ENCODE measurements at regions not wholly inside any gene's neighbourhood (a gene's known extent, or its start where the extent isn't known, plus 50 kb on each side); places are given as distances from the start of the nearest gene placed in this dataset.

DNA sequence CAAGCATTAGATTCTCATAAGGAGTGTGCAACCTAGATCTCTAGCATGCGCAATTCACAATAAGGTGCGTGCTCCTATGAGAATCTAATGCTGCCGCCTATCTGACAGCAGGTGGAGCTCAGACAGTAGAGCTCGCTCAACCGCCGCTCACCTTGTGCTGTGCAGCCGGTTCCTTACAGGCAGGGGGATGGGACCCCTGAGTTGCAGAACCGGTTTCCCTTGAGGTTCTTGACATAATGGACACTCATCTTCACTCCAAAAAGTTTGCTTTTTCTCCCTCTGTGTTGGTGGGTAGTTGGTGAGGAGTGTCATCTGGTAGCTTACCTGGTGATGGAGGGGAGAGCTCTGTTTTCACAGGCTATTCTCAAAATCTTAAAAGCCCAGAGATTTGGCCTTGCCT lies 324.0 kb upstream of the TBL1XR1 start:
- Mint-ChIP-seq H3K27ac (no peak overlapping the region), H3K4me3 (ENCODE audit: low read depth) (no peak overlapping the region), H3K9me3 (no peaks in the 10 kb centered on the region), H3K27me3 (ENCODE audit: low read depth) (peaks cover 1% of the 10 kb centered on the region), H3K4me1 (ENCODE audit: low read depth) (peaks cover 10% of the 10 kb centered on the region), H3K36me3 (ENCODE audit: low read depth) (no peaks in the 10 kb centered on the region)
- intact Hi-C loops (cut with micrococcal nuclease) = no loop called here
- DNase-seq (ENCODE audit: low spot score) = no peak

DNA sequence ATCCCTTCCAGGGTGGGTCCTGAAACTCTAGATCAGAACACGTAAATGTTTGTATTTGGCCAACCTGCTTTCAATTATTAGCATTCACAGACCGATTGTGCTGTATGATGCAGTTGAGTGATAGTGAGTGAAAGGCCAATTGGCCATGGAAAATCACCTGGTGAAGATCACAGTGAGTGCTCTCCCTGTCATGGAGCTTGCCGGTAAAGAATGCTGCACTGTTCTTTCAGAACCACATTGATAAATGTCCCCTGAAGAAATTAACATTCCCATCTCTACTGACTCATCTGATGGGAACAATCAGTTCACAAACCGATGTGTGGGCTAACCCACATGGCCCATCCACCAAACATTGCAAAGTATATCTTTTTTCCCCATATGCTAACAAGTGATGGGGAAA lies 324.8 kb upstream of the TBL1XR1 start:
- no peak overlapping the region for H3K4me3 Mint-ChIP-seq (ENCODE audit: low read depth)
- no peaks in the 10 kb centered on the region for H3K36me3 Mint-ChIP-seq (ENCODE audit: low read depth)
- no peak for DNase-seq (ENCODE audit: low spot score)
- H3K4me1 Mint-ChIP-seq (ENCODE audit: low read depth) = peaks cover 10% of the 10 kb centered on the region
- no peak overlapping the region for H3K27ac Mint-ChIP-seq
- intact Hi-C loops (cut with micrococcal nuclease) = no loop called here
- H3K27me3 Mint-ChIP-seq (ENCODE audit: low read depth) = peaks cover 1% of the 10 kb centered on the region
- no peaks in the 10 kb centered on the region for H3K9me3 Mint-ChIP-seq

DNA sequence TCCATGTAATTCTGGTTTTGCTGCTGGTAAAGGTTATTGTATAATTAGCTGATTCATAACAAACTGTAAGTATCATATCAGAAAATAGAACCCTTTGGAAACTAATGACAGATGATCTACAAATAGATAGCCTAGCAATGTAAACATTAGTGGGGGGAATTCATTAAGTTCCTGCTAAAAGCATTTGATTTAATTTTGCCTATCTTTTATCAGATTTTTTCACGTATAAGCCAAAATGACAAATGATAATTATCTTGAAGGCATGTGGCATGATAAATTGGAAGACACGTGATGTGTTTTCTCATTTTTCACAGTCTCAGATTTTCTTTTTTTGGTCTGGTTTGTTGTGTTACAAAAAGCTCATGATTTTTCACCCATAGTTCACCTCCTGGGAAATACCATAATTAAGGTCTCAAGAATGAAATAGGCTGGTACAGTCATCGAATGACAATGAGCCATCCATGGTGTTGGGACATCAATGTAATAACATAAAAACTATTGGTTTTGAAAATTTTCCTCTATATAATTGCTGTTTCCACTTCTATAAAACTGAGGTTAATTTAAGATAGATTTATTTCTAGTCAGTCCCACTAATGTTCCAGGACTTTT lies 325.9 kb upstream of the TBL1XR1 start:
- no peak for DNase-seq (ENCODE audit: low spot score)
- Mint-ChIP-seq H3K27me3 (ENCODE audit: low read depth) (peaks cover 1% of the 10 kb centered on the region), H3K4me3 (ENCODE audit: low read depth) (no peak overlapping the region), H3K9me3 (no peaks in the 10 kb centered on the region), H3K4me1 (ENCODE audit: low read depth) (peaks cover 10% of the 10 kb centered on the region), H3K27ac (no peak overlapping the region), H3K36me3 (ENCODE audit: low read depth) (no peaks in the 10 kb centered on the region)
- intact Hi-C loops (cut with micrococcal nuclease) = no loop called here

DNA sequence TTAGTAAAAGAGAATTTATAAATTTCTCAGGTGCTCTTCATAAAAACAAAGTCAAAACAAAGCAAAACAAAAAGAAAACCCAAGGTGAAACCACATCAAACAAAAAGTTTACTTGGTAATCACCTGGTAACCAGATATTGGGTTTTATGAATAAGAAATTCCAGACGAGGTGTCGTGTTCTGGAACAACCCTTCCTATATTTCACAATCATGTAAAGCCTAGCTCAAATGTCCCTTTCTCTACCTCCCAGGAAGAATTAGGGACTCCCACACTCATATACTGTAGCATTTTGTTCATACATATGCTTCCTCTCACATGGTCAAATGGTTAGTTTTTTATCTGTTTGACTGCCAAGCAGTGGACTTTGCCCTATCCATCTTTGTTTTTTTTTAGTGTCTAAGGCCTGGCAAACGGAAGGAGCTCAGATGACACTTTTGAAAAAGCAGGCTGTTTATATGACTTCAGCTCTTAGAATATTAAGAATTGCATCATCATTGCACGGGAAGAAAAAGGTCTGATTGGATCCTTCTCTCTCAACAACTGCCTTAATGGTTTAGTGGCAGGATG lies 326.7 kb upstream of the TBL1XR1 start:
- no peaks in the 10 kb centered on the region for H3K36me3 Mint-ChIP-seq (ENCODE audit: low read depth)
- H3K27ac Mint-ChIP-seq = no peak overlapping the region
- no peak overlapping the region for H3K4me3 Mint-ChIP-seq (ENCODE audit: low read depth)
- intact Hi-C loops (cut with micrococcal nuclease) = no loop called here
- H3K4me1 Mint-ChIP-seq (ENCODE audit: low read depth) = peaks cover 17% of the 10 kb centered on the region
- H3K9me3 Mint-ChIP-seq = no peaks in the 10 kb centered on the region
- peaks cover 1% of the 10 kb centered on the region for H3K27me3 Mint-ChIP-seq (ENCODE audit: low read depth)
- no peak for DNase-seq (ENCODE audit: low spot score)

DNA sequence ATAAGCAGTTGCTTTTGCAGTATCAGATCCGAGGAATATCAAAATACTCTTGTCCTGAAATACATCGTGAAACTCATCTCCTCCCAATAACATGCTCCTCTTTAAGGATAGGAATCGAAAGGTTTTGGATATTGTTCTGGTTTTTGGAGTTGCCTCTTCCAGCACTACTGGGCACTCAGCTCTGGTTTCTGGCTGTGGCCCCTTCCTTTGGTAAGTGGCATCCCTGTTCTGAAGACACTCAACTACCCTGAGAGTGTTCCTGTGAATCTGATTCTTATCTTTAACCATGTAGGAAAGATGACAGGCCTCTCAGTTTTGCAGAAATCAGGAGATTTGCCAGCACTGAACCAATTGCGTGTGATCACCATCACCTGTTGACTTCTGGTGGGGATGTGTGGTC lies 327.5 kb upstream of the TBL1XR1 start:
- H3K27ac Mint-ChIP-seq = no peak overlapping the region
- no peak for DNase-seq (ENCODE audit: low spot score)
- intact Hi-C loops (cut with micrococcal nuclease) = loop anchor here (5.0 kb wide), 1 partner anchor 102 kb away; no protein-coding TSS in a partner anchor
- H3K27me3 Mint-ChIP-seq (ENCODE audit: low read depth) = no peaks in the 10 kb centered on the region
- H3K4me1 Mint-ChIP-seq (ENCODE audit: low read depth) = peaks cover 21% of the 10 kb centered on the region
- H3K9me3 Mint-ChIP-seq = no peaks in the 10 kb centered on the region
- H3K36me3 Mint-ChIP-seq (ENCODE audit: low read depth) = no peaks in the 10 kb centered on the region
- no peak overlapping the region for H3K4me3 Mint-ChIP-seq (ENCODE audit: low read depth)

DNA sequence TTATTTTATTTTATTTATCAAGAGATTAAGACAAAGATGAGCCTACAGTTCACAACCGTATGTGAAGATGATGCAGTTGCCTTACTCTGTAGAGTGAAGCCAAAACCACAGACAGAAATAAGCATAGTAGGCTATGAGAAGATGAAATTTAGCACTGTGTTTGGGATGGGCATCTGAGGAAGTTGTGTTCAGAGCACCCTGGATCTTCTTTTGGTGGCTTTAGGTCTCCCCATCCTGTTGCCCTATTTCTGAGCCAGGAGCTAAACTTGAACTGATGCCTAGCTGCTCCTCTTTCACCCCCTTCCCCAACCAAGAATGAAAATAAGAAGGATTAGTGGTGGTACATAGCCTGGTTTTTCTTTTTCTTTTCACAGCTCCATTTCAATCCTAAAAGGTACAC lies 328.1 kb upstream of the TBL1XR1 start:
- Mint-ChIP-seq H3K9me3 (no peaks in the 10 kb centered on the region), H3K27ac (no peak overlapping the region), H3K36me3 (ENCODE audit: low read depth) (no peaks in the 10 kb centered on the region), H3K4me1 (ENCODE audit: low read depth) (peaks cover 21% of the 10 kb centered on the region), H3K27me3 (ENCODE audit: low read depth) (no peaks in the 10 kb centered on the region), H3K4me3 (ENCODE audit: low read depth) (no peak overlapping the region)
- DNase-seq (ENCODE audit: low spot score) = no peak
- intact Hi-C loops (cut with micrococcal nuclease) = loop anchor here (5.0 kb wide), 1 partner anchor 103 kb away; no protein-coding TSS in a partner anchor

DNA sequence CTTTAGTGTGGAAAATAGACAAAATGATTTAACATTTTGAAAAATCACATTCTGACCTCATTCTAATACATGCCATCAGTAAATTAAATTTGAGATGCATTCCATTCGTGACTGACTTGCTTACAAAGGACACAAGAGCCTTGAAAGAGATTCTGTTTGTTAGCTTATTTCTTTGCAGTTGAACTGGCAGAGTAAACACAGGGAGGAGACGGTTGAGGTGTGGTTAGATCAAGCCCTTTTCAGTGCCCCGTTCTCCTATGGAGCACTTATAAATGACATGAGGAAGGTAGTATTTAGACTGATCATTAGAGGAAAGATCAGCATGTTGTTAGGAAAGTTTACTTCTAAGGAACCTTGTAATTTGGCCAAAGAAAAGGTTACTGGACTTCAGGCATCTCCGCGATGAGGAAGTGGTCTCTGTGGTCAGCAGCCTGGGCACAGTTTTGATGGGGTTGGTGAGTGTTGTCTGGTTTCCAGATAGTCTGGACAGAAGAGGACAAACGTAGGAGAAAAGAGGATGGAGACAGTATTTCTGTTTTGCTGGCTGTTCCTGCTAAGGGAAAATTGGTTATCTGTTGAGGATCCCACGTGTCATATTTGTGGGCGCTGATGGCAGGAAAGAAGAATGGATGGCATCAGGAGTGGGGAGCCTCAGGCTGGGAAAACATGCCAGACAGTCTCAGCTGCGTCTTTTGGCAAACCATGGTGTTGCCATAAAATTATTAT lies 328.9 kb upstream of the TBL1XR1 start:
- intact Hi-C loops (cut with micrococcal nuclease) = loop anchor here (5.0 kb wide), 1 partner anchor 104 kb away; no protein-coding TSS in a partner anchor
- no peak overlapping the region for H3K27ac Mint-ChIP-seq
- no peak for DNase-seq (ENCODE audit: low spot score)
- no peaks in the 10 kb centered on the region for H3K9me3 Mint-ChIP-seq
- H3K27me3 Mint-ChIP-seq (ENCODE audit: low read depth) = no peaks in the 10 kb centered on the region
- no peak overlapping the region for H3K4me3 Mint-ChIP-seq (ENCODE audit: low read depth)
- no peaks in the 10 kb centered on the region for H3K36me3 Mint-ChIP-seq (ENCODE audit: low read depth)
- peaks cover 21% of the 10 kb centered on the region for H3K4me1 Mint-ChIP-seq (ENCODE audit: low read depth)

DNA sequence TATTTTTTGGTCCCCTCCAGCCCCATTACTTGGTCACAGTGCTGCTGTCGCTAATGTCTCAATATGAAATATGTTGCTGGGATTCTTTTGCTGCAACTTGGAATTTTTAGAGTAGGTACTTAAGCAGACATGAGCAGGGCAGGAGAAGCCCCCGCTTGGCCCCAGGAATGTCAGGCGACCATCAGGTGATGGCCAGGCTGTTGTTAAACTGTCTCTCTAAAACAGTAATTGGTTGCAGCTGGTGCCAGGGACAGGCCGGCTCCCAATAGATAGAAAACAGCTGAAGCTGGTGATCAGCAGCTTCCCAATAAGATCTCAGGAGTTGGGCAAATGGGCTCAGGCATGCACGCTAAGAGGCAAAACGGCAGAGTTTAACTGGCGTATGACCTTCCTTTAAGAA lies 329.9 kb upstream of the TBL1XR1 start:
- intact Hi-C loops (cut with micrococcal nuclease) = loop anchor here (5.0 kb wide), 1 partner anchor 105 kb away; no protein-coding TSS in a partner anchor
- H3K27ac Mint-ChIP-seq = no peak overlapping the region
- no peak overlapping the region for H3K4me3 Mint-ChIP-seq (ENCODE audit: low read depth)
- peaks cover 21% of the 10 kb centered on the region for H3K4me1 Mint-ChIP-seq (ENCODE audit: low read depth)
- no peaks in the 10 kb centered on the region for H3K9me3 Mint-ChIP-seq
- H3K36me3 Mint-ChIP-seq (ENCODE audit: low read depth) = no peaks in the 10 kb centered on the region
- H3K27me3 Mint-ChIP-seq (ENCODE audit: low read depth) = no peaks in the 10 kb centered on the region
- DNase-seq (ENCODE audit: low spot score) = no peak

DNA sequence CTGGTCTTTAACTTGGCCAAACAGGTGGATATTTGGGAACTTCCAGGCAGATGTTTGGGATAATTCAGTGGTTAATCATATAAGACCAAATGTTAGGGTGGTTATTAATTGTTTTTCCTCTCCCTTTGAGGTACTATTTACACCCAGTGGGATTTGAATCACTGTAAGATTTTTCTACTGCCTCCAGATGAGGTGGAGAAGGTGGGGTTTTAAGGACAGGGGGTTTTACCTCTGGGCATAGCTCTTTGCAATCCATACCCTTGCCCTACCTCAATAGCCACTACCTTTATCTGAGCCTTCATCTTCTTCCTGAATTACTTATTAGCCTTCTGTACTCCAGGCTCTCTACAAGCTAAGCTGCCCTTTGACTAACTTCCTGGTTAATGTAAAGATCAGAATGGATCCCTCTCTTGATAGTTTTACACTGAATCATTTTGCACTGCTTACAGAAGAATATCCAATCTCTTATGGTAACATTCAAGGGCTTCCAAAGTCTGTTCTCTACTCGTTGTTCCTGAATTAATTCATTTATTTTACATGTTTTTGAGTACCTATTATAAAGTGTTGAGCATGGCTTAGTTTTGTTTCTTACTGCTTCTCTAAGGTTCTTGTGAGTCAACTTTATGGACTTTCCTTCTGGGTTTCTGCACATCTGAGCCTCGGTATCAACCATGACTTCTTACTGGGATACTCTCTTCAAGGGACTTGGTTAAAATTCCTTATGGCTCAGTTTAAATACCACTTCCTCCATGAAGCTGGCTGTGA lies 331.2 kb upstream of the TBL1XR1 start:
- H3K36me3 Mint-ChIP-seq (ENCODE audit: low read depth) = no peaks in the 10 kb centered on the region
- intact Hi-C loops (cut with micrococcal nuclease) = loop anchor here (5.0 kb wide), 1 partner anchor 106 kb away; no protein-coding TSS in a partner anchor
- no peaks in the 10 kb centered on the region for H3K9me3 Mint-ChIP-seq
- H3K4me1 Mint-ChIP-seq (ENCODE audit: low read depth) = peaks cover 21% of the 10 kb centered on the region
- no peaks in the 10 kb centered on the region for H3K27me3 Mint-ChIP-seq (ENCODE audit: low read depth)
- DNase-seq (ENCODE audit: low spot score) = no peak
- no peak overlapping the region for H3K27ac Mint-ChIP-seq
- H3K4me3 Mint-ChIP-seq (ENCODE audit: low read depth) = no peak overlapping the region

DNA sequence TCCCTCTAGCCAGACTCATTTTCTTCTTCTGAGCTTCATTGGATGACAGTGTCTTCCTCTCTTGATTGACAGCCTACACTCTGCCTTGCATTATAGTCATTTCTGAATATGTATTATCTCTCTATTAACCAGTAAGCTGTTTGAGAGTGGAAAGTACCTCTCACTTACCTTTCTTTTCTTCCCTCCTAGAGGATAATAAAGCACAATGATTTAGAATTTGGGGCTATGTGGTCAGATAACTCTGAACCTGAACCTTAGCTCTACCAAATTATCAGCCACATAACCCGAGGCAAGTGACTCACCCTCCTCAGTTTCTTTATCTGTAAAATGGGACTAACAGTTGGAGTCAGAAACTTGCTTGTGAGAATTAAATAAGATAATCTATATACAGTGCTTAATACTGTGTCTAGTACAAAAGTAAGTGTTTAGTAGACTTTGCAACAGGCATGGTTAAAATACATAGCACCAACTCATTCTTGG lies 331.8 kb upstream of the TBL1XR1 start:
- peaks cover 20% of the 10 kb centered on the region for H3K4me1 Mint-ChIP-seq (ENCODE audit: low read depth)
- no peaks in the 10 kb centered on the region for H3K36me3 Mint-ChIP-seq (ENCODE audit: low read depth)
- no peaks in the 10 kb centered on the region for H3K27me3 Mint-ChIP-seq (ENCODE audit: low read depth)
- intact Hi-C loops (cut with micrococcal nuclease) = loop anchor here (5.0 kb wide), 1 partner anchor 107 kb away; no protein-coding TSS in a partner anchor
- no peaks in the 10 kb centered on the region for H3K9me3 Mint-ChIP-seq
- no peak for DNase-seq (ENCODE audit: low spot score)
- H3K27ac Mint-ChIP-seq = no peak overlapping the region
- no peak overlapping the region for H3K4me3 Mint-ChIP-seq (ENCODE audit: low read depth)

DNA sequence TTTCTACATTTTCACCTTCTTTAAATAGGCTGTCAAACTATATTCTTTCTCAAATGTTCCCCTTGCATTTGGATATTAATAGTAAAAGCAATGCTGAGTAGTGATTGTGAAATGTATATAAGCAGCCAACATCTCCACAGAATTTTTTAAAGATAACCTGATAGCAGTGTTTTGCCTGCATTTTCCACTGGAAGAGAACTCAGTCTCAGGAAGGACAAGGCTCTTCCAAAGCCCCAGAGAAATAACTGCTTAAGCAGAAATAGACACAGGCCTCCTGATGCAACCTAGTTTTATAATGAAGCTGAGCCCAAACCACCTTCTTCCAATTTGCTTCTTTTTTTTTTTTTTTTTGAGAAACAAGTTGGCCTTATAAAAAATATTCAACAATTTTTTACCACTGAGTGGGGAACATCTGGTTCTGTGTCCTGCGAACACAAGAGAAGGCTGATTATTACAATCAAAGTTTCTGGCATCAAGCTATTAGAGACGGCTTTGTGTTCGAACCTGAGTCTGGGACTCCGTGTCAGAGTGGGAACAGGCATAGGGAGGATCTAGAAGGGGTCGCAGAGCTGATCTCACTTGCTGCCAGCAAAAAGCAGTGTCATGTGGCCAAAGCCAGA lies 332.5 kb upstream of the TBL1XR1 start:
- no peaks in the 10 kb centered on the region for H3K9me3 Mint-ChIP-seq
- H3K27ac Mint-ChIP-seq = no peak overlapping the region
- H3K36me3 Mint-ChIP-seq (ENCODE audit: low read depth) = no peaks in the 10 kb centered on the region
- DNase-seq (ENCODE audit: low spot score) = no peak
- no peaks in the 10 kb centered on the region for H3K27me3 Mint-ChIP-seq (ENCODE audit: low read depth)
- peaks cover 18% of the 10 kb centered on the region for H3K4me1 Mint-ChIP-seq (ENCODE audit: low read depth)
- no peak overlapping the region for H3K4me3 Mint-ChIP-seq (ENCODE audit: low read depth)
- intact Hi-C loops (cut with micrococcal nuclease) = loop anchor here (5.0 kb wide), 1 partner anchor 108 kb away; no protein-coding TSS in a partner anchor

DNA sequence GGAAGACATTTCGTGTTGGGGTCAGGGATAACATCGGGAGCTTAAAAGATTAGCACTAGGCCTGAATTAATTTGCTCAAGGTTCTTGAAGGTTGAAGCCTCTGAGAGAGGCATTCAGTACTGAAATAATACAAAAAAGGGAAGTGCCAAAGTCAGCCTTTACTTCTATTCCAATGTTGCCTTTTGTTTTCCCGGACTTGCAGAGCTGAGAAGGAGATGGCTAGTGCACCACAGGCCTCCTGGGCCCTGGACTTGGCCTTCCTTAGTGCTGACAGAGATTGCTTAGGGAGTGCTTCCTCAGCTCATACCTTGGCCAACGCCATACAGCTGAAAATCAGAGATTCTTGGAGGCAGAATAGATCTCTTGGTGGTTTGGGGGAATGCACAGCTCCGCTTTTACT lies 333.6 kb upstream of the TBL1XR1 start:
- H3K4me1 Mint-ChIP-seq (ENCODE audit: low read depth) = peaks cover 16% of the 10 kb centered on the region
- H3K27me3 Mint-ChIP-seq (ENCODE audit: low read depth) = no peaks in the 10 kb centered on the region
- no peaks in the 10 kb centered on the region for H3K36me3 Mint-ChIP-seq (ENCODE audit: low read depth)
- intact Hi-C loops (cut with micrococcal nuclease) = no loop called here
- H3K4me3 Mint-ChIP-seq (ENCODE audit: low read depth) = no peak overlapping the region
- no peak overlapping the region for H3K27ac Mint-ChIP-seq
- DNase-seq (ENCODE audit: low spot score) = no peak
- no peaks in the 10 kb centered on the region for H3K9me3 Mint-ChIP-seq
